Suprapubic skin (tissue), 4 donors: ENCODE measurements at regions not wholly inside any gene's neighbourhood (a gene's known extent, or its start where the extent isn't known, plus 50 kb on each side); places are given as distances from the start of the nearest gene placed in this dataset.

Experiments used
- DNase-seq, 2 donors: peaks; one replicate each; pipeline ENCODE4 v3.0.0-alpha.2; 2019; ENCODE audit warnings: low spot score in 2 of 2
- H3K27ac ChIP-seq: fragments of 200-600 bp; sonication (generic); one replicate; pipeline ENCODE4 v1.5.1; 2019
- H3K27me3 ChIP-seq: fragments of 200-600 bp; sonication (generic); one replicate; pipeline ENCODE4 v1.5.1; 2019
- H3K36me3 ChIP-seq: fragments of 200-600 bp; sonication (generic); one replicate; pipeline ENCODE4 v1.5.1; 2019
- H3K4me1 ChIP-seq: fragments of 200-600 bp; sonication (generic); one replicate; pipeline ENCODE4 v1.5.1; 2019
- H3K4me3 ChIP-seq: fragments of 200-600 bp; sonication (generic); one replicate; pipeline ENCODE4 v1.5.1; 2019; ENCODE audit warnings: mild to moderate bottlenecking
- H3K9me3 ChIP-seq: fragments of 200-600 bp; sonication (generic); one replicate; pipeline ENCODE4 v1.5.1; 2019
- EP300 ChIP-seq: sonication (generic); formaldehyde crosslinking; IDR thresholded peaks from one replicate; pipeline ENCODE4 v1.6.1; 2017; ENCODE audit warnings: antibody characterized with exemption
- POLR2A ChIP-seq, 2 donors: fragments of 450-650 bp; IDR thresholded peaks; one replicate each; pipeline ENCODE4 v1.6.1; 2017; ENCODE audit warnings: antibody characterized with exemption in 2 of 2, mild to moderate bottlenecking in 2 of 2, moderate library complexity in 2 of 2
- POLR2AphosphoS5 ChIP-seq, 3 donors: sonication (generic); formaldehyde crosslinking; IDR thresholded peaks; one replicate each; pipeline ENCODE4 v1.6.1; 2017; ENCODE audit warnings: antibody characterized with exemption in 3 of 3
- WGBS: methylation state at CpG from one replicate; pipeline ENCODE4 v1.1.5; 2018; 5-methylcytosine and 5-hydroxymethylcytosine counted together
- TF ChIP-seq, protein P1 (sequence below), 2 donors: fragments of 200-600 bp in 1 of 2; fragments of 450-650 bp in 1 of 2; sonication (generic) in 1 of 2; IDR thresholded peaks; one replicate each; pipeline ENCODE4 v1.5.1; 2016 to 2019; ENCODE audit warnings: antibody characterized with exemption in 2 of 2, mild to moderate bottlenecking in 1 of 2, moderate library complexity in 1 of 2

DNA sequence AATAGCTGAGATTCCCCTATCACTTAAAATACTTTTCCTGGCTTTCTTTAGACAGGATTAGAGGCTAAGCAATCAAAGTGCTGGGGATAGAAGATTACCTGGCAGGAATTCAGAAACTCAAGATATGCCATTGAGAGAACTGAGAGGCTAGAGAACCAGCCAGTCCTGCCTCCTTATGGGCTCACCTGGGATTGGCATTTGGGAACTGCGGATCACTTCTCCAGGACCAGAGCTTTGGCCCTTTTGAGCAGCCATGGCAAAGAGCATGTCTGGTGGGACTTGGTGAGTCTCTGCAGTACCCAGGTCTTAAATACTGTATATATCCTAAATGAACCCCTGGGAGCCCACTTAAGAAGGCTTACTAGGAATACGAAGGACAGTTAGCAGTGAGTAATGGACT is 399.1 kb downstream of the BTBD3 start:
- Histone ChIP-seq H3K27me3 (no peaks in the 10 kb centered on the region), H3K4me1 (no peaks in the 10 kb centered on the region), H3K9me3 (no peaks in the 10 kb centered on the region), H3K27ac (no peak overlapping the region), H3K4me3 (no peak overlapping the region), H3K36me3 (no peaks in the 10 kb centered on the region)
- no peak for DNase-seq
- TF ChIP-seq EP300, result no peak
- no peak for TF ChIP-seq POLR2AphosphoS5 (IDR thresholded peaks at IDR 0.05)
- TF ChIP-seq POLR2A (IDR thresholded peaks at IDR 0.05), result no peak
- TF ChIP-seq, protein P1, sequence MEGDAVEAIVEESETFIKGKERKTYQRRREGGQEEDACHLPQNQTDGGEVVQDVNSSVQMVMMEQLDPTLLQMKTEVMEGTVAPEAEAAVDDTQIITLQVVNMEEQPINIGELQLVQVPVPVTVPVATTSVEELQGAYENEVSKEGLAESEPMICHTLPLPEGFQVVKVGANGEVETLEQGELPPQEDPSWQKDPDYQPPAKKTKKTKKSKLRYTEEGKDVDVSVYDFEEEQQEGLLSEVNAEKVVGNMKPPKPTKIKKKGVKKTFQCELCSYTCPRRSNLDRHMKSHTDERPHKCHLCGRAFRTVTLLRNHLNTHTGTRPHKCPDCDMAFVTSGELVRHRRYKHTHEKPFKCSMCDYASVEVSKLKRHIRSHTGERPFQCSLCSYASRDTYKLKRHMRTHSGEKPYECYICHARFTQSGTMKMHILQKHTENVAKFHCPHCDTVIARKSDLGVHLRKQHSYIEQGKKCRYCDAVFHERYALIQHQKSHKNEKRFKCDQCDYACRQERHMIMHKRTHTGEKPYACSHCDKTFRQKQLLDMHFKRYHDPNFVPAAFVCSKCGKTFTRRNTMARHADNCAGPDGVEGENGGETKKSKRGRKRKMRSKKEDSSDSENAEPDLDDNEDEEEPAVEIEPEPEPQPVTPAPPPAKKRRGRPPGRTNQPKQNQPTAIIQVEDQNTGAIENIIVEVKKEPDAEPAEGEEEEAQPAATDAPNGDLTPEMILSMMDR (IDR thresholded peaks at IDR 0.05), result no peak
- WGBS, result 84% methylated on average over 2 of the region's 2 CpGs

DNA sequence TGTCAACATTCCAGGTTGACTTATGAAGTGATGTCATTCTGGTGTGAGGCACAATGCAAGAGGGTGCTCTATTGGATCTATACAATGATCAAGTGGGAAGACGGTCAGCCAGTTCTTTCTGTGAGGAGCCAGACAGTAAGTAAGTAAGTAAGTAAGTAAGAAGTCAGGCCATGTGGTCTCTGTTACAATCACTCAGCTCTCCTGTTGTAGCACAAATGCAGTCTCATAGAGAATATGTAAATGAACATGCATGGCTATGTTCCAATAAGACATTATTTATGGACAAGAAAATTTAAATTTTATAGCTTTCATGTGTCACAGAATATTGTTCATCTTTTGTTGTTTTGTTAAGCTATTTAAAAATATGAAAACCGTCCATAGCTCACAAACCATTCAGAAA is 399.7 kb downstream of the BTBD3 start:
- no peaks in the 10 kb centered on the region for H3K4me1 ChIP-seq
- H3K27me3 ChIP-seq, result no peaks in the 10 kb centered on the region
- H3K9me3 ChIP-seq, result no peaks in the 10 kb centered on the region
- H3K4me3 ChIP-seq, result no peak overlapping the region
- DNase-seq, result no peak
- H3K36me3 ChIP-seq, result no peaks in the 10 kb centered on the region
- WGBS, result 75% methylated on average over 2 of the region's 2 CpGs
- TF ChIP-seq POLR2AphosphoS5 (IDR thresholded peaks at IDR 0.05) (no peak), EP300 (no peak), POLR2A (IDR thresholded peaks at IDR 0.05) (no peak)
- TF ChIP-seq, protein P1 (IDR thresholded peaks at IDR 0.05), result no peak
- no peak overlapping the region for H3K27ac ChIP-seq

DNA sequence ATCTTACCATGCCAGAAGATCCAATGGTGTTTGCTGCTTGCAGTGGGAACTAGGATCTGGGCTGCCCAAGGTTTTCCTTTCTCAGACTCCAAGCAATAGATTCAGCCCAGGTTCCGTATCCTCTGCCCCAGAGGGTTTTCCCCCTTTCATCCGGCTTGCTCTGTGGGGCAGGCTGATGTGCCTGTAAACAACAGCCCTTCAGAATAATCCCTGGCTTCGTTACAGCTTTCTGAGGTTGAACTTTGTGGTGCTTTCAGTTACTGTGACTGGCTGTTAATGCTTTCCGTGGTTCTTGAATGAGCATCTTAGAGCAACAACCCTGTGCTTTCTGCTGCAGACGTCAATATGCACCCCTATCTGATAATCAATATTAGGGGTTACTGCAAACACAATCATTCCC is 400.4 kb downstream of the BTBD3 start:
- Histone ChIP-seq H3K4me1 (no peaks in the 10 kb centered on the region), H3K9me3 (no peaks in the 10 kb centered on the region), H3K4me3 (no peak overlapping the region), H3K36me3 (no peaks in the 10 kb centered on the region), H3K27ac (no peak overlapping the region), H3K27me3 (no peaks in the 10 kb centered on the region)
- TF ChIP-seq, protein P1 (IDR thresholded peaks at IDR 0.05), result no peak
- TF ChIP-seq POLR2A (IDR thresholded peaks at IDR 0.05) (no peak), POLR2AphosphoS5 (IDR thresholded peaks at IDR 0.05) (no peak), EP300 (no peak)
- 66% methylated on average over 5 of the region's 5 CpGs for WGBS
- no peak for DNase-seq

DNA sequence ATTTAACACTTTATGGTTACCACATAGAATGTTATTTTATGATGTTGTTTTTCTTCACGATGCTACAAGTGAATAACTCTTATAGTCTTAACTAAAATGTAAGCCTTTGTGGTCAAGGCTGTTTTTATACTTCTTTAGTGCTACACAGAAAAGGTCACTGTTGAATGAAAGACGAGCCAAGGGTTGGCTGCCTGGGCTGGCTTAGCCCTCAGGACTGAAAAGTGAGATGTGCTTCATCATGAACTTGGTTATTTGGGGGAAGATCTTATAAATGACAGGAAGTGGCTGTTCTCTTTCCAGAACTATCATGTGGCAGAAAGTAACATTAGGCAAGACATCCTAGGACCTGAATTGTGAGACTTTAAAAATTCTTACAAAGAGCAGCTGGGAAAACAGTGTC is 404.0 kb downstream of the BTBD3 start:
- WGBS, result 58% methylated on average over 2 of the region's 2 CpGs
- TF ChIP-seq, protein P1 (IDR thresholded peaks at IDR 0.05), result no peak
- no peak for TF ChIP-seq POLR2A (IDR thresholded peaks at IDR 0.05)
- no peak for TF ChIP-seq EP300
- TF ChIP-seq POLR2AphosphoS5 (IDR thresholded peaks at IDR 0.05), result no peak

DNA sequence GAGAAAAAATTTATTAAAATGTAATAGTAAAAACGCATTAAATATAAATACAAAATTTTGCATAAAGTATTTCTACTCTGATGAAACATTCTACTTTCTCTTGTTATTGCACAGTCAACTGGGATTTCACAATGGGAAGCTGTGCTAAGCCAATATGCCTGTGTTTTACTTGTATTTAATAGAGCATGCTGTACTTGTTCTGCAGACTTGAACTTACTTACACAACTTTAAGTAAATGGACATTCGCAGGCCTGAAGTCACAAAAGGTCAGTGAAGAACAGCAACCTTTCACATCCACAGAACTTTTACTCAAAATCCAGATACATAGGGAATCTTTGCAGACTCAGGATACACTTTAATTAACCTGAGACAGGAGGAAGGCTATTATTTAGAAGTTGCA is 409.5 kb downstream of the BTBD3 start:
- Histone ChIP-seq H3K27me3 (no peaks in the 10 kb centered on the region), H3K9me3 (no peaks in the 10 kb centered on the region), H3K4me1 (no peaks in the 10 kb centered on the region), H3K4me3 (no peak overlapping the region), H3K27ac (no peak overlapping the region), H3K36me3 (no peaks in the 10 kb centered on the region)
- TF ChIP-seq POLR2AphosphoS5 (IDR thresholded peaks at IDR 0.05), result no peak
- TF ChIP-seq, protein P1 (IDR thresholded peaks at IDR 0.05), result no peak
- no peak for TF ChIP-seq EP300
- no peak for TF ChIP-seq POLR2A (IDR thresholded peaks at IDR 0.05)
- 92% methylated on average over 2 of the region's 2 CpGs for WGBS
- DNase-seq, result no peak

More for the DNA sequence above, 404.0 kb downstream of the BTBD3 start:
- H3K36me3 ChIP-seq, result no peaks in the 10 kb centered on the region
- DNase-seq, result no peak
- no peaks in the 10 kb centered on the region for H3K9me3 ChIP-seq
- H3K4me3 ChIP-seq, result no peak overlapping the region
- H3K27me3 ChIP-seq, result no peaks in the 10 kb centered on the region
- H3K4me1 ChIP-seq, result no peaks in the 10 kb centered on the region
- H3K27ac ChIP-seq, result no peak overlapping the region
